WERI-Rb-1 (cell line): ENCODE measurements at regions not wholly inside any gene's neighbourhood (a gene's known extent, or its start where the extent isn't known, plus 50 kb on each side); places are given as distances from the start of the nearest gene placed in this dataset.

Experiments
- DNase-seq: peaks from one replicate; pipeline ENCODE4 v3.0.0-alpha.2; 2020
- H3K27ac ChIP-seq: fragments of 250-450 bp; sonication (Bioruptor Pico); 2 replicates; pipeline ENCODE4 v1.5.1; 2020; ENCODE audit warnings: mild to moderate bottlenecking, moderate library complexity
- H3K27me3 ChIP-seq: fragments of 250-450 bp; sonication (Bioruptor Pico); 2 replicates; pipeline ENCODE4 v1.5.1; 2021; ENCODE audit warnings: mild to moderate bottlenecking, low read depth, moderate library complexity; ENCODE audit not compliant: insufficient read depth, severe bottlenecking
- H3K36me3 ChIP-seq: fragments of 250-450 bp; sonication (Bioruptor Pico); 2 replicates; pipeline ENCODE4 v1.5.1; 2020; ENCODE audit warnings: mild to moderate bottlenecking, moderate library complexity
- H3K4me3 ChIP-seq: 2 replicates; pipeline ENCODE4 v1.5.1; 2011; ENCODE audit warnings: low read depth, mild to moderate bottlenecking, control low read depth, low read length
- H3K9me3 ChIP-seq: fragments of 250-450 bp; sonication (Bioruptor Pico); 2 replicates; pipeline ENCODE4 v1.5.1; 2021; ENCODE audit warnings: mild to moderate bottlenecking, moderate library complexity; ENCODE audit not compliant: severe bottlenecking
- CTCF ChIP-seq: IDR thresholded peaks from 2 replicates; pipeline ENCODE4 v1.5.1; 2011; ENCODE audit warnings: low read depth, mild to moderate bottlenecking, control low read depth, inconsistent platforms, low read length

GRCh38 chr12:91687052-91688017, 458.3 kb downstream of the BTG1 start:
- no peak for TF ChIP-seq CTCF
- no peak overlapping the region for H3K27ac ChIP-seq
- no peaks in the 10 kb centered on the region for H3K27me3 ChIP-seq
- no peak for DNase-seq
- no peaks in the 10 kb centered on the region for H3K36me3 ChIP-seq
- no peak overlapping the region for H3K4me3 ChIP-seq
- no peaks in the 10 kb centered on the region for H3K9me3 ChIP-seq

- no peak for DNase-seq
These were observed 459.7 kb downstream of the BTG1 start for GRCh38 chr12:91685917-91686316.

GRCh38 chr12:91681751-91682150, 463.9 kb downstream of the BTG1 start:
- no peaks in the 10 kb centered on the region for H3K27me3 ChIP-seq
- H3K27ac ChIP-seq, result no peak overlapping the region
- H3K4me3 ChIP-seq, result no peak overlapping the region
- H3K9me3 ChIP-seq, result no peaks in the 10 kb centered on the region
- DNase-seq, result no peak
- no peak for TF ChIP-seq CTCF
- H3K36me3 ChIP-seq, result no peaks in the 10 kb centered on the region

More at GRCh38 chr12:91685917-91686316, 459.7 kb downstream of the BTG1 start:
- Histone ChIP-seq H3K4me3 (no peak overlapping the region), H3K27me3 (no peaks in the 10 kb centered on the region), H3K36me3 (no peaks in the 10 kb centered on the region), H3K9me3 (no peaks in the 10 kb centered on the region), H3K27ac (no peak overlapping the region)
- TF ChIP-seq CTCF, result no peak

GRCh38 chr12:91680864-91681263, 464.8 kb downstream of the BTG1 start:
- no peak overlapping the region for H3K27ac ChIP-seq
- H3K9me3 ChIP-seq, result no peaks in the 10 kb centered on the region
- TF ChIP-seq CTCF, result no peak
- no peak for DNase-seq
- no peaks in the 10 kb centered on the region for H3K36me3 ChIP-seq
- no peak overlapping the region for H3K4me3 ChIP-seq
- H3K27me3 ChIP-seq, result no peaks in the 10 kb centered on the region

GRCh38 chr12:91677556-91677955, 468.1 kb downstream of the BTG1 start:
- Histone ChIP-seq H3K27ac (no peak overlapping the region), H3K36me3 (no peaks in the 10 kb centered on the region), H3K9me3 (no peaks in the 10 kb centered on the region), H3K27me3 (no peaks in the 10 kb centered on the region), H3K4me3 (no peak overlapping the region)
- DNase-seq, result no peak
- TF ChIP-seq CTCF, result no peak
